GM19025 (cell line): ENCODE measurements at regions not wholly inside any gene's neighbourhood (a gene's known extent, or its start where the extent isn't known, plus 50 kb on each side); places are given as distances from the start of the nearest gene placed in this dataset.
"Not testable (repeated sequence)": the region's sequence is repeated elsewhere in the genome, so short reads cannot be mapped to it uniquely, and the experiment has no call there.

ENCODE experiments used
- ATAC-seq: cut with Tn5 transposase; IDR thresholded peaks from one replicate; pipeline ENCODE4 v1.9.1; 2021; ENCODE audit warnings: mild to moderate bottlenecking, low read depth, moderate library complexity; ENCODE audit not compliant: unreplicated experiment

GRCh38 chr5:57066924-57067596 is 106.8 kb upstream of the GPBP1 start:
- ATAC-seq, result no peak

- ATAC-seq, result no peak
Measured at GRCh38 chr5:57067597-57067924, 106.3 kb upstream of the GPBP1 start.

GRCh38 chr5:57069115-57069835 is 104.6 kb upstream of the GPBP1 start:
- ATAC-seq, result no peak

- no peak for ATAC-seq
Measured at GRCh38 chr5:57072218-57072892, 101.5 kb upstream of the GPBP1 start.

GRCh38 chr5:57082441-57083067 is 91.3 kb upstream of the GPBP1 start:
- ATAC-seq, result no peak

- no peak for ATAC-seq
Measured at GRCh38 chr5:57085306-57086081, 88.4 kb upstream of the GPBP1 start.

- ATAC-seq, result not testable (repeated sequence)
Measured at GRCh38 chr5:57087947-57088346, 85.9 kb upstream of the GPBP1 start.

GRCh38 chr5:57094753-57095683 is 78.8 kb upstream of the GPBP1 start:
- no peak for ATAC-seq

GRCh38 chr5:57097526-57097925 is 76.3 kb upstream of the GPBP1 start:
- no peak for ATAC-seq

GRCh38 chr5:57102189-57102904 is 71.5 kb upstream of the GPBP1 start:
- ATAC-seq, result no peak

- no peak for ATAC-seq
Measured at GRCh38 chr5:57102905-57103255, 71.0 kb upstream of the GPBP1 start.

- ATAC-seq, result no peak
Measured at GRCh38 chr5:57103317-57103907, 70.4 kb upstream of the GPBP1 start.

- no peak for ATAC-seq
Measured at GRCh38 chr5:57106661-57107060, 67.2 kb upstream of the GPBP1 start.

- ATAC-seq, result no peak
Measured at GRCh38 chr5:57111993-57112392, 61.9 kb upstream of the GPBP1 start.

GRCh38 chr5:57113481-57113880 is 60.4 kb upstream of the GPBP1 start:
- no peak for ATAC-seq

GRCh38 chr5:57117596-57117995 is 56.3 kb upstream of the GPBP1 start:
- no peak for ATAC-seq

- ATAC-seq, result no peak
Measured at GRCh38 chr5:57119031-57119430, 54.8 kb upstream of the GPBP1 start.

- ATAC-seq, result no peak
Measured at GRCh38 chr5:57124014-57124413, 49.8 kb upstream of the GPBP1 start.
